HEK293T (cell line): ENCODE measurements at regions not wholly inside any gene's neighbourhood (a gene's known extent, or its start where the extent isn't known, plus 50 kb on each side); places are given as distances from the start of the nearest gene placed in this dataset.
"Not testable (repeated sequence)": the region's sequence is repeated elsewhere in the genome, so short reads cannot be mapped to it uniquely, and the experiment has no call there.

ENCODE experiments used
- CTCF ChIA-PET: fragments of 350-600 bp; formaldehyde crosslinking; extraction: SDS; loops from one replicate; lab custom pipeline; 2021; ENCODE audit warnings: antibody characterized with exemption, inconsistent platforms; lab: Yijun Ruan, JAX
- POLR2A ChIA-PET: fragments of 350-600 bp; formaldehyde crosslinking; extraction: SDS; loops from one replicate; lab custom pipeline; 2020; ENCODE audit warnings: antibody characterized with exemption, inconsistent platforms; lab: Yijun Ruan, JAX
- DNase-seq: peaks from one replicate; pipeline ENCODE4 v3.0.0; 2012; ENCODE audit warnings: mixed read lengths; ENCODE audit errors: extremely low spot score
- ARNT ChIP-seq: fragments of 450-650 bp; IDR thresholded peaks from 2 replicates; pipeline ENCODE4 v1.6.1; 2017; ENCODE audit warnings: mild to moderate bottlenecking
- BHLHE40 ChIP-seq: fragments of 450-650 bp; IDR thresholded peaks from 2 replicates; pipeline ENCODE4 v1.6.1; 2016; ENCODE audit warnings: mild to moderate bottlenecking, moderate library complexity, borderline replicate concordance
- CTBP1 ChIP-seq: fragments of 450-650 bp; IDR thresholded peaks from 2 replicates; pipeline ENCODE4 v1.6.1; 2016; ENCODE audit warnings: borderline replicate concordance
- ELF4 ChIP-seq: fragments of 450-650 bp; IDR thresholded peaks from 2 replicates; pipeline ENCODE4 v1.6.1; 2017; ENCODE audit warnings: antibody characterized with exemption
- FOXA1 ChIP-seq: fragments of 450-650 bp; IDR thresholded peaks from 2 replicates; pipeline ENCODE4 v1.6.1; 2016; ENCODE audit warnings: mild to moderate bottlenecking
- FOXK2 ChIP-seq: fragments of 450-650 bp; IDR thresholded peaks from 2 replicates; pipeline ENCODE4 v1.6.1; 2016; ENCODE audit warnings: mild to moderate bottlenecking
- FOXM1 ChIP-seq: fragments of 450-650 bp; IDR thresholded peaks from 2 replicates; pipeline ENCODE4 v1.6.1; 2017; ENCODE audit warnings: mild to moderate bottlenecking, borderline replicate concordance
- HDGF ChIP-seq: fragments of 450-650 bp; IDR thresholded peaks from 2 replicates; pipeline ENCODE4 v1.6.1; 2017; ENCODE audit warnings: antibody characterized with exemption, borderline replicate concordance
- L3MBTL2 ChIP-seq: fragments of 450-650 bp; conservative IDR thresholded peaks from 2 replicates; pipeline ENCODE4 v1.6.1; 2016; ENCODE audit warnings: mild to moderate bottlenecking
- LEF1 ChIP-seq: fragments of 450-650 bp; IDR thresholded peaks from 2 replicates; pipeline ENCODE4 v1.6.1; 2017; ENCODE audit warnings: mild to moderate bottlenecking, borderline replicate concordance
- NFRKB ChIP-seq: fragments of 450-650 bp; IDR thresholded peaks from 2 replicates; pipeline ENCODE4 v1.6.1; 2016; ENCODE audit warnings: mild to moderate bottlenecking, moderate library complexity
- SP1 ChIP-seq: fragments of 450-650 bp; IDR thresholded peaks from 2 replicates; pipeline ENCODE4 v1.6.1; 2017
- SUZ12 ChIP-seq: fragments of 450-650 bp; IDR thresholded peaks from 2 replicates; pipeline ENCODE4 v1.6.1; 2016; ENCODE audit warnings: mild to moderate bottlenecking
- TARDBP ChIP-seq: fragments of 450-650 bp; IDR thresholded peaks from 2 replicates; pipeline ENCODE4 v1.6.1; 2016
- ZNF384 ChIP-seq: fragments of 450-650 bp; IDR thresholded peaks from 2 replicates; pipeline ENCODE4 v1.6.1; 2016
- TF ChIP-seq, protein P1 (sequence below): fragments of 450-650 bp; IDR thresholded peaks from 2 replicates; pipeline ENCODE4 v1.6.1; 2016

DNA sequence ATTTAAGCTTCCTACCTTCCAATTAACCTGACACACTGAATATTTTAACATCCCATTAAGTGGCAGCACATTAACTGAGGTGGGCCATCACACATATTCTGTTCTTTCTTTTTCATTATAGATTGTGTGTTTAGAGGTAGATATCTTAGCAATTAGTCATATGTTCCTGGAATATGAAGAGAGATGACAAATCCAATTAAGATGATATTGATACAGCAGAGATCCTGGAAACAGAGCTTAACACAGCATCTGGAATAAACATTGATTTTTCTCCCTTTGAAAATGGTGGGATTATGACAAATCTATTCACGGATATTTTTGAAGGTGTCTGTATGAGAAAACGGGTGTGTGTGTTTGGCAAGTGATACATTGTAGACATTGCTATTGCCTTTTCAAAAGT lies 448.0 kb downstream of the CDH10 start:
- no peak for DNase-seq
- CTCF ChIA-PET: no interaction called here
- POLR2A ChIA-PET: no interaction called here
- TF ChIP-seq ELF4: no peak
- TF ChIP-seq TARDBP: no peak
- TF ChIP-seq ZNF384: no peak
- no peak for TF ChIP-seq LEF1
- no peak for TF ChIP-seq CTBP1
- TF ChIP-seq SP1: no peak
- TF ChIP-seq L3MBTL2: no peak
- no peak for TF ChIP-seq ARNT
- TF ChIP-seq SUZ12: no peak
- no peak for TF ChIP-seq FOXK2

DNA sequence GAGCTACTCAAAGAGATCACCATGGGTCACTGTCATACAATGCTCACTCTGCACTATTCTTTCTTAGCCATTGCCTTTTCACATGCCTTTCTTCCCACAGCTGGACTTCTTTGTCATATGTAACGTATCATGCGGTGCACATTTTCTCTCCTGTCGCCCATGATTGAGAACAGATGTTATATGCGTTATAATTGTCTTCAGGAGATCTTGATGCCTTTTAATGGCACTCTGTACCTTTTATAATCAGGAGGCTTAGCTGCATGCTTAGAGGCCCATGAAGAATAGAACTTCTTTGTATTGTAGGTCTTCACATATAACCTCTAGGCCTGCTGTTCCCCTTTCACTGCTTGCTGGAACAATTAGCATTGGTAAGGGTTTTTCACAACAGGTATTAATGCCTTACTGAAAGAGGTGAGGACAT lies 436.1 kb downstream of the CDH10 start:
- DNase-seq: no peak
- CTCF ChIA-PET: no interaction called here
- POLR2A ChIA-PET: no interaction called here
- TF ChIP-seq HDGF: no peak
- TF ChIP-seq SUZ12: no peak
- TF ChIP-seq NFRKB: no peak
- no peak for TF ChIP-seq CTBP1
- no peak for TF ChIP-seq LEF1
- no peak for TF ChIP-seq L3MBTL2

DNA sequence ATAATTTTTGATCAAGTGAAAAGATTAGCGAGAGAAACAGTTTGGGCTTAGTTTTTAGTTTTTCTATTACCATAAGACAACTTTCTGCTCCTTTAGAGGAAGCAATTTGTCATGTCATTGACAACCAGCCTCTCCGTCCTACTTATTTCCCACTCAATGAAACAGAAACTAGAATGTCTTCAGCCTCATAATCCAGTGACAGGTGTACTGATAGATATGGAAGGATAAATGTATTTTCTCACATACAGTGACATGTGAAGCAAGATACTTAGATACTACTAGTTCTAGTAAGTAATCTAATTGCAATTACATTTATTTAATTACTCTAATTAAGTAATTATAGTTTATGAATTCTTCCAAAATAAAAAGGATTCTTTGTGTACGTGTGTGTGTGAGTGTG lies 429.7 kb downstream of the CDH10 start:
- no peak for DNase-seq
- CTCF ChIA-PET: no interaction called here
- TF ChIP-seq HDGF (no peak), CTBP1 (no peak), ZNF384 (no peak), FOXM1 (no peak), TARDBP (no peak), L3MBTL2 (no peak), BHLHE40 (no peak), LEF1 (no peak), ELF4 (no peak), FOXA1 (no peak), FOXK2 (no peak), ARNT (no peak), NFRKB (no peak), SP1 (no peak)
- TF ChIP-seq, protein P1, sequence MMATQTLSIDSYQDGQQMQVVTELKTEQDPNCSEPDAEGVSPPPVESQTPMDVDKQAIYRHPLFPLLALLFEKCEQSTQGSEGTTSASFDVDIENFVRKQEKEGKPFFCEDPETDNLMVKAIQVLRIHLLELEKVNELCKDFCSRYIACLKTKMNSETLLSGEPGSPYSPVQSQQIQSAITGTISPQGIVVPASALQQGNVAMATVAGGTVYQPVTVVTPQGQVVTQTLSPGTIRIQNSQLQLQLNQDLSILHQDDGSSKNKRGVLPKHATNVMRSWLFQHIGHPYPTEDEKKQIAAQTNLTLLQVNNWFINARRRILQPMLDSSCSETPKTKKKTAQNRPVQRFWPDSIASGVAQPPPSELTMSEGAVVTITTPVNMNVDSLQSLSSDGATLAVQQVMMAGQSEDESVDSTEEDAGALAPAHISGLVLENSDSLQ: no peak
- POLR2A ChIA-PET: no interaction called here

DNA sequence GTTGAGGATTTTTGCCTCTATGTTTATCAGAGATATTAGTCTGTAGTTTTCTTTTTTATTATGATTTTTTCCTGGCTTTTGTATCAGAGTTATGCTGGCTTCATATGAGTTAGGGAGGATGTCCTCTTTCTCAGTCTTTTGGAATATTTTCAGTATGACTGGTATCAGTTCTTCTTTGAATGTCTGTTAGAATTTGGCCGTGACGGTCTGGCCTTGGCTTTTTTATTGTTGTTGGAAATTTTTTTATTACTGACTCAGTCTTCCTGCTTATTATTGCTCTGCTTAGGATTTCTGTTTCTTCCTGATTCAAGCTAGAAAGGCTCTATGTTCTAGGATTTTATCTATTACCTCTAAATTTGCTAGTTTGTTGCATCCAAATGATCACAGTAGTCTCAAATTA lies 421.9 kb downstream of the CDH10 start:
- no peak for DNase-seq
- ChIA-PET POLR2A (no interaction called here), CTCF (no interaction called here)
- no peak for TF ChIP-seq HDGF
- TF ChIP-seq ELF4: no peak

DNA sequence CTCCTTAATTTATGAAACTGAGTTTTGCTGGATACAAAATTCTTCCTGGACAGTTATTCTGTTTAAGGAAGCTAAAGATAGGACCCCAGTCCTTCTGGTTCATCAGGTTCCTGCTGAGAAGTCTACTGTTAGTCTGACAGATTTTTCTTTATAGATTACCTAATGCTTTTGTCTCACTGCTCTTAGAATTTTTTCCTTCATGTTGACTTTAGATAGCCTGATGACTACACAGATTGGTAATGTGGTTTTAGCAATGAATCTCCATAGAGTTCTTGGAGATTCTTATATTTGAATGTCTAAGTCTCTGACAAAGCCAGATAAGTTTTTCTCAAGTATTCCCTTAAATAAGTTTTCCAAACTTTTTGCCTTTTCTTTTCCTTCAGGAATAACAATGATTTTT lies 419.7 kb downstream of the CDH10 start:
- TF ChIP-seq TARDBP (no peak), ELF4 (no peak), FOXK2 (no peak), ZNF384 (no peak), NFRKB (no peak), FOXA1 (no peak), SUZ12 (no peak)
- DNase-seq: no peak
- ChIA-PET POLR2A (no interaction called here), CTCF (no interaction called here)

DNA sequence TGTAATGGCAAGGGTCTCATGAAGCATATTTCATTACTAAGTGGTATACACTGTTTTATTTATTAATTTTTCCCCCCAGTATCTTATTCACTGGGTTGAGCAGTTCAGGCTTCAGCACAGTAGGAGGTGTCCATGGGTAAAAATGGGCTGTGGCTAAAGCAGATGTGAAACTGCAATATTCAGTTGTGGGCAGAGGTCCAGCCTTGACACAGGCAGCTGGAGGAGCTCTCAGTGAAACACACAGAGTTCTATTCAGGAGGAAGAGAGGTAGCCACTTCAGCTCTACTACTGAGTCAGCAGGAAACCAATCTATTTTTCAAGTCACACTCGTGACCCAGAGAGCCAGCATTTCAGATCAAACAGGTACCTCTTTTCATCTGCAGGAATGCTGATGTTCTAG lies 418.3 kb downstream of the CDH10 start:
- CTCF ChIA-PET: no interaction called here
- no peak for TF ChIP-seq L3MBTL2
- TF ChIP-seq FOXA1: no peak
- POLR2A ChIA-PET: no interaction called here
- DNase-seq: no peak

DNA sequence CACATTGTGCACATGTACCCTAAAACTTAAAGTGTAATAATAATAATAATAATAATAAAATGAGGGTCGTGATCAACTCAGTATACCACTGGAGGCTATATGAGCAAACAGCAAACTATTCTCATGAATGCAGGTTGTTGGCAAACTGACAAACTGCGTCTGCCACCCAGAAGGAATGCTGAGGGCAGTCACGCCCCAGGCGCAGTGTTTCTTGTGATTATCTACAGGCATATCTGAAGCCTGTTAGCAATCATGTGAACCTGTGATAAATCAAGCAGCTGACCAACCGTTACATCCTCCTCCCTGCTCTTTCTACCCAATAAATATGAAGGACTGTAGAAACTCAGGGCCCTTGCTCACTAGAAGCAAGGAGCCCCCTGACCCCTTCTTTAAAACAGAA lies 416.9 kb downstream of the CDH10 start:
- DNase-seq, POLR2A ChIA-PET: not testable (repeated sequence)
- CTCF ChIA-PET: interaction anchor here (0.6 kb wide), 1 partner anchor 512 kb away, joined by 3 read pairs; no protein-coding TSS in a partner anchor

DNA sequence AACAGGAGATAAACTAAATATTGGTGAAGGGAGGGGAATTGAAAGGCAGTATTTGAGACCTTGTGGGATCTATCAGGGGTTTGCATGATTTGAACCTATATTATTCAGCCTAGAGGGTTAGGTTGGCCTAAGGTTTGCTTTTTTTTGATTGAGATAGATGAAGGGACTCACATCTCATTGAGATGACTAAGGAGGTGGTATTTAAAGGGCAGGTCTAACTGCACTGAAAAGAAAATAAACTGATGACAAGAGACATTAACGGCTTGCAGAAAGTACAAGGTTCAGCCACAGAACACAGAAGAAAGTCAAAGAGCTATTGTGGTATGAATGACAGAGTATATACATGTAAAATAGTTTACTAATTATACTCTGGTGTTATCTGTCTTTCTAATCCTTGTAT lies 412.7 kb downstream of the CDH10 start:
- TF ChIP-seq HDGF (no peak), CTBP1 (no peak), BHLHE40 (no peak)
- CTCF ChIA-PET: no interaction called here
- POLR2A ChIA-PET: no interaction called here
- no peak for DNase-seq

DNA sequence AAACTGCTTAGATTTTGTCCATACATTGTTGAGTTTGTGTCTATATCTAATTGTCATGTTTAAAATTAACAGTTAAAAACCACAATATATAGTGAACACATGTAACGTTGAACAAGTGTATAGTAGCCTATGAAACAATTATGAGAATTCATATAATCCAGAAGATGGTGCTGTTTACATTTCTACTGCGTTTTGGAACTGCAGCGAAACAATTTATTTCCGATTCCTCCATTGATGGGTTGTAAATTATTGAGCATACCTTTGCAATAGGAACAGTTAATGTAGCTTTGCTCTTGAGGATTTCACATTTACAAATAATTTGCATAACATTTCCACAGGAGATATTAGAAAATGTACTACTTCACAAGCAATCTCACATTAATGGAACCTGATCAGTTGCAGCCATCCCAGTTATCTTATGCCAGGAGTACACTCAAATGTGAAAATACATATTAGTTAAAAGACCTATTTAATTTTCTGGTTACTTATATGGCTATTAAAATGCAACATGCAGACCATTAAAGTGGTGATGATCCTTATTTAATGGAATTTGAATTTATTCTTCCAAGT lies 411.8 kb downstream of the CDH10 start:
- no peak for DNase-seq
- ChIA-PET POLR2A (no interaction called here), CTCF (no interaction called here)
- no peak for TF ChIP-seq CTBP1
- TF ChIP-seq NFRKB: no peak
- no peak for TF ChIP-seq SUZ12
- TF ChIP-seq ARNT: no peak
- no peak for TF ChIP-seq FOXA1
